Adrenal gland (tissue), 9 donors: ENCODE measurements at regions not wholly inside any gene's neighbourhood (a gene's known extent, or its start where the extent isn't known, plus 50 kb on each side); places are given as distances from the start of the nearest gene placed in this dataset.
A peak's percentile ranks its signal among the peaks of the same experiment; 100 is the strongest.

Source experiments
- DNase-seq, 7 donors: peaks; one replicate each; pipeline ENCODE4 v3.0.0-alpha.2; 2019 to 2020
- H3K27ac ChIP-seq, 5 donors: fragments of 200-600 bp; sonication (generic) in 4 of 5; 1 replicate in 3 of 5; 2 replicates in 2 of 5; pipeline versions ENCODE4 v1.5.1 to v1.8.0; 2016 to 2020; ENCODE audit warnings: mild to moderate bottlenecking in 1 of 5
- H3K27me3 ChIP-seq: fragments of 200-600 bp; 2 replicates; pipeline ENCODE4 v1.8.0; 2021
- H3K36me3 ChIP-seq, 2 donors: fragments of 200-600 bp; replicated peaks in 1 of 2; 1 replicate in 1 of 2; 2 replicates in 1 of 2; pipeline versions ENCODE4 v1.5.1 to v1.8.0; 2018 to 2022
- H3K4me1 ChIP-seq, 2 donors: fragments of 200-600 bp; replicated peaks in 1 of 2; 1 replicate in 1 of 2; 2 replicates in 1 of 2; pipeline versions ENCODE4 v1.5.1 to v1.8.0; 2018 to 2021
- H3K4me3 ChIP-seq, 4 donors: fragments of 200-600 bp; sonication (generic) in 3 of 4; one replicate each; pipeline ENCODE4 v1.5.1; 2016 to 2018
- H3K9me3 ChIP-seq, 3 donors: fragments of 200-600 bp; sonication (generic) in 1 of 3; replicated peaks in 1 of 3; 1 replicate in 2 of 3; 2 replicates in 1 of 3; pipeline versions ENCODE4 v1.5.1 to v1.8.0; 2016 to 2021
- POLR2A ChIP-seq, 2 donors: fragments of 450-650 bp; IDR thresholded peaks; one replicate each; pipeline ENCODE4 v1.6.1; 2017; ENCODE audit warnings: antibody characterized with exemption in 2 of 2, mild to moderate bottlenecking in 2 of 2, moderate library complexity in 1 of 2
- WGBS, 4 donors: extraction: QIAGEN DNeasy Blood & Tissue Kit in 2 of 4; methylation state at CpG; one replicate each; pipeline versions ENCODE4 v1.1.5 to v1.1.7; 2013 to 2017; 5-methylcytosine and 5-hydroxymethylcytosine counted together
- intact Hi-C, 2 donors: fragments of 100-400 bp; cut with DNase I; formaldehyde crosslinking; loops; one replicate each; pipeline versions ENCODE4 v1.14.1 to v1.15.0; 2022 to 2023
- TF ChIP-seq, protein P1 (sequence below), 6 experiments: fragments of 450-650 bp in 4 of 6; fragments of 200-600 bp in 2 of 6; sonication (generic) in 1 of 6; IDR thresholded peaks; 1 replicate in 5 of 6; 2 replicates in 1 of 6; pipeline versions ENCODE4 v1.5.1 to v1.8.0; 2016 to 2021; ENCODE audit warnings: antibody characterized with exemption in 6 of 6, mild to moderate bottlenecking in 2 of 6, moderate library complexity in 1 of 6
- donor health status: healthy with polysubstance abuse.
- donor health status: Bipolar disorder and iron deficiency.
- donor health status: DM: yes; HTN: yes; CAD: no.
- donor health status: DM: no; HTN: no; CAD: no.
- donor health status: DM: no; HTN: no; CAD: no.

DNA sequence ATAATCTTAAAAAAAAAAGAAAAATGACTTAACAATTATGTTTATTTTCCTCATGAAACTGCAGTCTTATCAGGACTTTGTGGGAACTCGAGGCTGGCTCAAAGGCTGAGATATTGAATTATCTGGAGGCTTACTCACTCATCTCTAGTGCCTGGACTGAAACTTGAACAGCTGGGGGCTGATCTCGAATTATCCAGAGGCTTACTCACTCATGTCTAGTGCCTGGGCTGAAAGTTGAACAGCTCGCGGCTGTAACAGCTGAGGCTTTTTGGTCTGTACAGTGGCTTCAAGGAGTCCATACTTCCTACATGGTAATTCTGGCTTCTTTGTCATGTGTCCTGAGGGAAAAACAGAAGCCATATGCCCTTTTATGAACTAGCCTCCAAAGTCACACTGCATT lies 371.9 kb downstream of the CETN3 start:
- no peak overlapping the region for H3K4me3 ChIP-seq
- no peak for TF ChIP-seq POLR2A (IDR thresholded peaks at IDR 0.05)
- H3K9me3 ChIP-seq, result no peaks in the 10 kb centered on the region
- WGBS, 4 donors, result 54 to 74% (median 72%) methylated on average over 4 of the region's 4 CpGs
- no peaks in the 10 kb centered on the region for H3K4me1 ChIP-seq
- H3K27ac ChIP-seq, result no peak overlapping the region
- no peak for DNase-seq
- H3K36me3 ChIP-seq, result no peaks in the 10 kb centered on the region
- H3K27me3 ChIP-seq, result no peaks in the 10 kb centered on the region
- intact Hi-C loops, result no loop called here

DNA sequence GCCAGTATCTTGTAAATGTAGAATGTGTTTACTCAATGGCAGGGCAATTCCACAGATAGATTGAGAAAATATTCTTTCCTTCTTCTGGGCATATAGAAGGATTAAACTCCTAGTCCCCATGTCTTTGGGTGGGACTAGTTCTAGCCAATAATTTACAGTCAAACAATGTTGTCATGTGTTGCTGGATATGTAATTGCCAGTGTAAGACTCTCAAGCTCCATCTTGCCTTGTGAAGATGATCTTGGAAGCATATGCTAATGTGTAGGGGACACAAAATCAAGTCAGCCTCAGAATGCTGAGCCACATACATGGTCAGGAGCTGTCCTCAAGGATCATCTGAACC lies 386.9 kb downstream of the CETN3 start:
- no peaks in the 10 kb centered on the region for H3K36me3 ChIP-seq
- H3K4me1 ChIP-seq, result no peaks in the 10 kb centered on the region
- no peaks in the 10 kb centered on the region for H3K9me3 ChIP-seq
- no peak for DNase-seq
- no peaks in the 10 kb centered on the region for H3K27me3 ChIP-seq
- no peak overlapping the region for H3K27ac ChIP-seq
- intact Hi-C loops, result no loop called here
- no peak for TF ChIP-seq POLR2A (IDR thresholded peaks at IDR 0.05)
- TF ChIP-seq, protein P1, sequence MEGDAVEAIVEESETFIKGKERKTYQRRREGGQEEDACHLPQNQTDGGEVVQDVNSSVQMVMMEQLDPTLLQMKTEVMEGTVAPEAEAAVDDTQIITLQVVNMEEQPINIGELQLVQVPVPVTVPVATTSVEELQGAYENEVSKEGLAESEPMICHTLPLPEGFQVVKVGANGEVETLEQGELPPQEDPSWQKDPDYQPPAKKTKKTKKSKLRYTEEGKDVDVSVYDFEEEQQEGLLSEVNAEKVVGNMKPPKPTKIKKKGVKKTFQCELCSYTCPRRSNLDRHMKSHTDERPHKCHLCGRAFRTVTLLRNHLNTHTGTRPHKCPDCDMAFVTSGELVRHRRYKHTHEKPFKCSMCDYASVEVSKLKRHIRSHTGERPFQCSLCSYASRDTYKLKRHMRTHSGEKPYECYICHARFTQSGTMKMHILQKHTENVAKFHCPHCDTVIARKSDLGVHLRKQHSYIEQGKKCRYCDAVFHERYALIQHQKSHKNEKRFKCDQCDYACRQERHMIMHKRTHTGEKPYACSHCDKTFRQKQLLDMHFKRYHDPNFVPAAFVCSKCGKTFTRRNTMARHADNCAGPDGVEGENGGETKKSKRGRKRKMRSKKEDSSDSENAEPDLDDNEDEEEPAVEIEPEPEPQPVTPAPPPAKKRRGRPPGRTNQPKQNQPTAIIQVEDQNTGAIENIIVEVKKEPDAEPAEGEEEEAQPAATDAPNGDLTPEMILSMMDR (IDR thresholded peaks at IDR 0.05), result no peak
- H3K4me3 ChIP-seq, result no peak overlapping the region

DNA sequence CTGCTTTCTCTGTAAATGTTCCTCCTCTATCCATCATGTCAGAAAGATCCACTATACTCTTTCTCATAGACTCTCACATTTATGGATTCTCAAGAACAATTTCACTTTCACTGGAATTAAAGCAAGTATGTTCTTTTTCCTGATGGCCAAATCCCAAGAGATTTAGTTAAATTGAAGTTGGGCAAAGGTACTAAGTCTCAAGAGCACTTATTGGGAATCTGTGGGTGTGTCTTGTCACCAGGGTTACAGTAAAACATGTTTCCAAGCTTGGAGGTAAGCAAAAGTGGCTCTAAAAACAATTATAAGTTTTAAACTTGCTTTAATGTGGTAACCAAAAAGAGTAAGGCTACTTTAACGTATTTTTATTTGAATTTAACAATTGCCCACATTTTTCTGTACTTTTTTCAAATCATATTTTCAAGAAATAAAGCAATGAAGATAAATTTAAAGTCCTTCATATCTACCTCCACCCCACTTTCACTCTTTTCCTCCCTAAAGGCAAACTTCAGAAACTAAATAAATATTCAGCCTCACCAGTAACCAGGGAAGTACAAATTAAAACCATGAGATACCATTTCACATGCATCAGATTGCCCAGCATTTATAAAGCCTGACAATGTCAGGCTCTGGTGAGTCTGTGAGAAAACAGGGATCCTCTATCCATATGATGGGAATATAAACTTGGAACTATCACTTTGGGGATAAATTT lies 387.4 kb downstream of the CETN3 start:
- intact Hi-C loops, result no loop called here
- H3K27ac ChIP-seq, result no peak overlapping the region
- H3K4me1 ChIP-seq, result no peaks in the 10 kb centered on the region
- H3K27me3 ChIP-seq, result no peaks in the 10 kb centered on the region
- H3K9me3 ChIP-seq, result no peaks in the 10 kb centered on the region
- H3K36me3 ChIP-seq, result no peaks in the 10 kb centered on the region
- no peak overlapping the region for H3K4me3 ChIP-seq
- TF ChIP-seq, protein P1 (IDR thresholded peaks at IDR 0.05), result no peak
- TF ChIP-seq POLR2A (IDR thresholded peaks at IDR 0.05), result no peak
- WGBS, 4 donors, result 67 to 83% (median 77%) methylated on average over 1 of the region's 1 CpG
- DNase-seq, result no peak

DNA sequence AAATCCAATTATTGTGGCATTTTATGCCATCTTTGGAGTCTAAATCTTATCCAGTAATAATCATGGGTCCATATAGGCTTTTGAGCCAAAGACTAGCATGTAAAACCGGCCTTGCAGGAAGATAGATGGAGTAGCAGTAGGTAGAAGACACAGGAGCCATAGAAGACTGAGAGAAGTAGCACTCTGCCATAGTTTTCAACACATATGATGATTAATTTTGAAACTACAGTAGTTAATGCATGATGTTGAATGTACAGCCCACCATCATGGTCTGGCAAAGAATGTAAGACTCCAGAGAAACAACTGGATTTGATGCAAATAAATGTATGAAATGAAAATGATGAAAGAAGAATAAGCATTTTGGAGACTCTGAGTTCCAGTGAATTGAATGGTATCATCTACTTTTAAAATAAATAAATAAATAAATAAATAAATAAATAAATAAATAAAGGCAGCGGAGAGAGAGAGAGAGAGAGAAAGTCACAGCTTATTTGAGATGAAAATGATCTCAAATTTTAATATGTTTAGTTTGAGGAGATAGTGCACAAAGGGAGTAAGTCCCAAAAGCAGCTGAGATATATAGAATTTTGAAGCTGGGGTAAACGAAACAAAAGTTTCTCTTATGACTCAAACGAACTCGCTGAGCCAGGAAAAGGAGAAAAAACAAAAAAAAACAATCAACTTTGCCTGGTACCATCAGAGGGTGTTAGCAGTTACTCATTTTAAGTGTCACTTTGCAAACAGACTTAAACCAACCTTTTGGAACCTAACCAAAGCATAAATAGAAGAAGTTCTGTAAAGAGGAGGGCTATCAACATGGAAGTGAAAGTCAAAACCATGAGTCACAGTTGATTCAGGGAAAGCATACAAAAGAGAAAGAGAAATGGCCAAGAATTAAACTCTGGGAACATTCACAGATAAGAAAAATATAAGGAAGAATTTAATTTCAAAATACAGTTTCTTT lies 388.7 kb downstream of the CETN3 start:
- peak overlapping the region in 1 of 5 donors; percentile 17 for H3K27ac ChIP-seq
- no peaks in the 10 kb centered on the region for H3K9me3 ChIP-seq
- intact Hi-C loops, result no loop called here
- H3K36me3 ChIP-seq, result no peaks in the 10 kb centered on the region
- TF ChIP-seq, protein P1 (IDR thresholded peaks at IDR 0.05), result no peak
- H3K27me3 ChIP-seq, result no peaks in the 10 kb centered on the region
- 59 to 70% (median 67%) methylated on average over 5 of the region's 5 CpGs for WGBS, 4 donors
- peak overlapping the region in 1 of 4 donors; percentile 9 for H3K4me3 ChIP-seq
- no peak for DNase-seq
- H3K4me1 ChIP-seq, result peaks cover 2 to 3% of the 10 kb centered on the region in 2 donors
